22Rv1 (cell line): ENCODE measurements at regions not wholly inside any gene's neighbourhood (a gene's known extent, or its start where the extent isn't known, plus 50 kb on each side); places are given as distances from the start of the nearest gene placed in this dataset.

ENCODE experiments used
- ZFX ChIP-seq: fragments of 450-650 bp; IDR thresholded peaks from 2 replicates; pipeline ENCODE4 v1.6.1; 2017; ENCODE audit warnings: antibody characterized with exemption, borderline replicate concordance
- TF ChIP-seq, protein P1 (sequence below): fragments of 450-650 bp; IDR thresholded peaks from 2 replicates; pipeline ENCODE4 v1.5.1; 2017; ENCODE audit warnings: mild to moderate bottlenecking

DNA sequence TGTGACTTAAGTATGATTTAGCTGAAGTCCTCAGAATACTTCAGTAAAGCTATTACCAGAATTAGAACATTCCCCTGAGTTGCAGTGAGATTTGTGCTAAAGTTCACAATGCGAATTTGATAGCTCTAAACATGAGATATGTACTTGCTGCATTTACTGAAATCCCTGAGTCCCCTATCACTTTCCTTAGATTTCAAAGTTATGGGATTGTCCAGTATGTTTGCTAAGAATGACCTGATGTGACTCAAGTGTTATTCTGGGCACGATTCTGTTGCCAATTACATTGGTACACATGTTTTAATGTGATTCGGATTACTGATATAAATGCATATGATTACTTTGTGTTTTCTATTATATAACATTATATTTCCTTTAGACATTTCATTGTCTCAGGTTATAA lies 91.3 kb upstream of the AMOT start:
- TF ChIP-seq, protein P1, sequence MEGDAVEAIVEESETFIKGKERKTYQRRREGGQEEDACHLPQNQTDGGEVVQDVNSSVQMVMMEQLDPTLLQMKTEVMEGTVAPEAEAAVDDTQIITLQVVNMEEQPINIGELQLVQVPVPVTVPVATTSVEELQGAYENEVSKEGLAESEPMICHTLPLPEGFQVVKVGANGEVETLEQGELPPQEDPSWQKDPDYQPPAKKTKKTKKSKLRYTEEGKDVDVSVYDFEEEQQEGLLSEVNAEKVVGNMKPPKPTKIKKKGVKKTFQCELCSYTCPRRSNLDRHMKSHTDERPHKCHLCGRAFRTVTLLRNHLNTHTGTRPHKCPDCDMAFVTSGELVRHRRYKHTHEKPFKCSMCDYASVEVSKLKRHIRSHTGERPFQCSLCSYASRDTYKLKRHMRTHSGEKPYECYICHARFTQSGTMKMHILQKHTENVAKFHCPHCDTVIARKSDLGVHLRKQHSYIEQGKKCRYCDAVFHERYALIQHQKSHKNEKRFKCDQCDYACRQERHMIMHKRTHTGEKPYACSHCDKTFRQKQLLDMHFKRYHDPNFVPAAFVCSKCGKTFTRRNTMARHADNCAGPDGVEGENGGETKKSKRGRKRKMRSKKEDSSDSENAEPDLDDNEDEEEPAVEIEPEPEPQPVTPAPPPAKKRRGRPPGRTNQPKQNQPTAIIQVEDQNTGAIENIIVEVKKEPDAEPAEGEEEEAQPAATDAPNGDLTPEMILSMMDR, result no peak
- TF ChIP-seq ZFX, result no peak
